ENCODE measurements at regions not wholly inside any gene's neighbourhood (a gene's known extent, or its start where the extent isn't known, plus 50 kb on each side); places are given as distances from the start of the nearest gene placed in this dataset.

GRCh38 chr17:72357764-72358365, 237.0 kb downstream of the SOX9 start:
- TF ChIP-seq CTCF (conservative IDR thresholded peaks at IDR 0.05; ENCODE audit: low read depth, low read length), result no peak
- no peak for TF ChIP-seq EZH2 (IDR thresholded peaks at IDR 0.05; ENCODE audit: low read length, unreplicated experiment)
- no peak for TF ChIP-seq EZH2phosphoT487 (IDR thresholded peaks at IDR 0.05; ENCODE audit: borderline replicate concordance, low read length)

Measured in PC-3 (cell line).